DND-41 (cell line): ENCODE measurements at regions not wholly inside any gene's neighbourhood (a gene's known extent, or its start where the extent isn't known, plus 50 kb on each side); places are given as distances from the start of the nearest gene placed in this dataset.

Experiments
- ATAC-seq: fragments of 200-7000 bp; cut with Tn5 transposase; 3 replicates; pipeline ENCODE4 v1.9.1; 2021; ENCODE audit warnings: low read depth; ENCODE audit not compliant: insufficient read depth
- DNase-seq: peaks from one replicate; pipeline ENCODE4 v3.0.0-alpha.2; 2020
- H2AFZ ChIP-seq: 2 replicates; pipeline ENCODE4 v1.6.0; 2012; ENCODE audit warnings: low read depth, low read length
- H3K27ac ChIP-seq: 2 replicates; pipeline ENCODE4 v1.5.1; 2012; ENCODE audit warnings: low read length, inconsistent platforms
- H3K27me3 ChIP-seq: fragments of 200-600 bp; sonication (generic); 2 replicates; pipeline ENCODE4 v1.6.0; 2012; ENCODE audit warnings: low read length, mild to moderate bottlenecking, inconsistent platforms; ENCODE audit not compliant: insufficient read depth, poor library complexity
- H3K36me3 ChIP-seq: 2 replicates; pipeline ENCODE4 v1.5.1; 2012; ENCODE audit warnings: low read length, inconsistent platforms; ENCODE audit not compliant: insufficient read depth
- H3K4me1 ChIP-seq: 2 replicates; pipeline ENCODE4 v1.5.1; 2012; ENCODE audit warnings: mild to moderate bottlenecking, low read length; ENCODE audit not compliant: insufficient read depth
- H3K4me2 ChIP-seq: 2 replicates; pipeline ENCODE4 v1.6.0; 2012; ENCODE audit warnings: mild to moderate bottlenecking, moderate library complexity, low read length, inconsistent platforms; ENCODE audit not compliant: insufficient read depth
- H3K4me3 ChIP-seq, 2 experiments: fragments of 200-600 bp in 1 of 2; shearing (Covaris generic) in 1 of 2; 2 replicates each; pipeline ENCODE4 v1.5.1; 2012 to 2016; ENCODE audit warnings: inconsistent platforms in 2 of 2, low read length in 2 of 2, mild to moderate bottlenecking in 2 of 2, low read depth in 1 of 2, moderate library complexity in 1 of 2
- H3K79me2 ChIP-seq: 2 replicates; pipeline ENCODE4 v1.6.0; 2012; ENCODE audit warnings: low read length, inconsistent platforms; ENCODE audit not compliant: insufficient read depth
- H3K9ac ChIP-seq: 2 replicates; pipeline ENCODE4 v1.6.0; 2012; ENCODE audit warnings: low read depth, mild to moderate bottlenecking, inconsistent platforms, low read length, moderate library complexity
- H3K9me3 ChIP-seq: 2 replicates; pipeline ENCODE4 v1.5.1; 2012; ENCODE audit warnings: low read length, moderate library complexity, mild to moderate bottlenecking, inconsistent platforms; ENCODE audit not compliant: insufficient read depth, severe bottlenecking
- H4K20me1 ChIP-seq: 2 replicates; pipeline ENCODE4 v1.6.0; 2012; ENCODE audit warnings: low read length; ENCODE audit not compliant: insufficient read depth
- EZH2 ChIP-seq: IDR thresholded peaks from 3 replicates; pipeline ENCODE4 v1.6.1; 2012; ENCODE audit warnings: borderline replicate concordance, low read depth, mild to moderate bottlenecking, moderate library complexity, low read length, inconsistent platforms; ENCODE audit not compliant: severe bottlenecking
- TF ChIP-seq, protein P1 (sequence below): IDR thresholded peaks from 2 replicates; pipeline ENCODE4 v1.5.1; 2012; ENCODE audit warnings: borderline replicate concordance, low read length, moderate library complexity, mild to moderate bottlenecking; ENCODE audit not compliant: poor library complexity, severe bottlenecking; ENCODE audit errors: extremely low read depth

DNA sequence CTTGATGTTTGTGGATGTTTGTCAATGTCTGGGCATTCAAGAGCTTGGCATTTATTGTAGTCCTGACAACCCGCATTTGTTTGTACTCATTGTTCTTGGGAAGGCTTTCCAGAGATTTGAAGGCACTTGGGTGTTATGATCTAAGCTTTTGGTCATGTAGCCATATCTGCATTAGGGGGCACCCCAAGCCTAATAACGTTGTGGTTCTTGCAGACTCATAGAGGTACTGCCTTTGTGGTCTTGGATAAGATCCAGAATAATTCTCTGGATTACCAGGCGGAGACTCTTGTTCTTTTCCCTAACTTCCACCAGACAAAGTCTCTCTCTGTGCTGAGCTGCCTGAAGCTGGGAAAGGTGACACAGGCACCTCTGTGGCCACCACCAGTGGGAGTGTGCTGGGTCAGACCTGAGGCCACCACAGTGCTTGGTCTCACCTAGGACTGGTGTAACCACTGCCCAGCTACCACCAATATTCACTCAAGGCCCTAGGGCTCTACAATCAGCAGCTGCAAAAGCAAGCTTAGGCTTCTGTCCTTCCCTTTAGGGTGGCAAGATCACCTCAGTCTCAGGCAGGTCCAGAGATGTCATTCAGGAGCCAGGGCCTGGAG lies 144.4 kb upstream of the TAS2R1 start:
- Histone ChIP-seq H3K36me3 (no peaks in the 10 kb centered on the region), H2AFZ (no peak overlapping the region), H3K4me1 (no peaks in the 10 kb centered on the region), H3K9ac (no peak overlapping the region), H3K4me2 (no peak overlapping the region), H3K79me2 (no peaks in the 10 kb centered on the region), H3K4me3 (no peak overlapping the region), H4K20me1 (no peaks in the 10 kb centered on the region), H3K27ac (no peak overlapping the region), H3K27me3 (no peaks in the 10 kb centered on the region), H3K9me3 (no peaks in the 10 kb centered on the region)
- no peak for ATAC-seq
- DNase-seq: no peak
- TF ChIP-seq EZH2: no peak
- TF ChIP-seq, protein P1, sequence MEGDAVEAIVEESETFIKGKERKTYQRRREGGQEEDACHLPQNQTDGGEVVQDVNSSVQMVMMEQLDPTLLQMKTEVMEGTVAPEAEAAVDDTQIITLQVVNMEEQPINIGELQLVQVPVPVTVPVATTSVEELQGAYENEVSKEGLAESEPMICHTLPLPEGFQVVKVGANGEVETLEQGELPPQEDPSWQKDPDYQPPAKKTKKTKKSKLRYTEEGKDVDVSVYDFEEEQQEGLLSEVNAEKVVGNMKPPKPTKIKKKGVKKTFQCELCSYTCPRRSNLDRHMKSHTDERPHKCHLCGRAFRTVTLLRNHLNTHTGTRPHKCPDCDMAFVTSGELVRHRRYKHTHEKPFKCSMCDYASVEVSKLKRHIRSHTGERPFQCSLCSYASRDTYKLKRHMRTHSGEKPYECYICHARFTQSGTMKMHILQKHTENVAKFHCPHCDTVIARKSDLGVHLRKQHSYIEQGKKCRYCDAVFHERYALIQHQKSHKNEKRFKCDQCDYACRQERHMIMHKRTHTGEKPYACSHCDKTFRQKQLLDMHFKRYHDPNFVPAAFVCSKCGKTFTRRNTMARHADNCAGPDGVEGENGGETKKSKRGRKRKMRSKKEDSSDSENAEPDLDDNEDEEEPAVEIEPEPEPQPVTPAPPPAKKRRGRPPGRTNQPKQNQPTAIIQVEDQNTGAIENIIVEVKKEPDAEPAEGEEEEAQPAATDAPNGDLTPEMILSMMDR: peak; percentile 27

DNA sequence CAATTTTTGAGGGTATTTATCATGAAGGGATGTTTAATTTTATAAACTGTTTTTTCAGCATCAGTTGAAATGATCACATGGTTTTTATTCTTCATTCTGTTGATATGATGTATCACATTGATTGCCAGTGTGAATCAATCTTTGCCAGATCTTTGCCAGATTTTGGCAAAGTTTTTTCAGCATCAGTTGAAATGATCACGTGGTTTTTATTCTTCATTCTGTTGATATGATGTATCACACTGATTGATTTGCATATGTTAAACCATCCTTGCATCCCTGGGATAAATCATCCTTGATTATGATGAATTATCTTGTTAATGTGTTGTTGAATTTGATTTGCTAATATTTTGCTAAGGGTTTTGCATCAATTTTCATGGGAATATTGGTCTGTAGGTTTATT lies 140.9 kb upstream of the TAS2R1 start:
- Histone ChIP-seq H3K4me1 (no peaks in the 10 kb centered on the region), H4K20me1 (no peaks in the 10 kb centered on the region), H3K4me3 (no peak overlapping the region), H3K36me3 (no peaks in the 10 kb centered on the region), H3K27ac (no peak overlapping the region), H2AFZ (no peak overlapping the region), H3K79me2 (no peaks in the 10 kb centered on the region), H3K27me3 (no peaks in the 10 kb centered on the region), H3K9ac (no peak overlapping the region), H3K4me2 (no peak overlapping the region), H3K9me3 (no peaks in the 10 kb centered on the region)
- DNase-seq: no peak
- TF ChIP-seq, protein P1: no peak
- TF ChIP-seq EZH2: no peak
- ATAC-seq: no peak

DNA sequence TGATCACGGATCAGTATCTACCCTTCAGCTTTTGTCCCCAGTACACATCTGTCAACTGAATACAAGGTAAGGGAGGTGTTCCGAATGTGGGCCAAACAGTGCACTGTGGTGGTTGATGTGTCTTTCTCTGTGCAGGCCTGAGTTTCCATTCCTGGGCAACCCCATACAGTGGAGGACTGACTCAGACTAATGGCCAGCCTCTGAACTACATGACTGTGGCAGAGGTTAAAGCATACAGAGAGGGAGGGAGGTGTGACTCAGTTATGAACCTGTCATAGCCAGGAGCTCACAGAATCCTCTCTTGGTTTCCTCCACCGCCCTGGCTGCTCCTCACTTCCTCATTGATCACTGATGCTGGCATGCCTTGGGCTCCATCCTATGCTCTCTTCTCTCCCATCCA lies 136.4 kb upstream of the TAS2R1 start:
- H3K36me3 ChIP-seq: no peaks in the 10 kb centered on the region
- no peak for ATAC-seq
- no peaks in the 10 kb centered on the region for H4K20me1 ChIP-seq
- H3K27me3 ChIP-seq: no peaks in the 10 kb centered on the region
- H3K27ac ChIP-seq: no peak overlapping the region
- TF ChIP-seq EZH2: no peak
- TF ChIP-seq, protein P1: no peak
- H3K4me1 ChIP-seq: no peaks in the 10 kb centered on the region
- H3K4me2 ChIP-seq: no peak overlapping the region
- H2AFZ ChIP-seq: no peak overlapping the region
- no peaks in the 10 kb centered on the region for H3K79me2 ChIP-seq
- H3K9me3 ChIP-seq: no peaks in the 10 kb centered on the region
- H3K9ac ChIP-seq: no peak overlapping the region
- no peak for DNase-seq
- H3K4me3 ChIP-seq: no peak overlapping the region
